ENCODE measurements at regions not wholly inside any gene's neighbourhood (a gene's known extent, or its start where the extent isn't known, plus 50 kb on each side); places are given as distances from the start of the nearest gene placed in this dataset.

DNA sequence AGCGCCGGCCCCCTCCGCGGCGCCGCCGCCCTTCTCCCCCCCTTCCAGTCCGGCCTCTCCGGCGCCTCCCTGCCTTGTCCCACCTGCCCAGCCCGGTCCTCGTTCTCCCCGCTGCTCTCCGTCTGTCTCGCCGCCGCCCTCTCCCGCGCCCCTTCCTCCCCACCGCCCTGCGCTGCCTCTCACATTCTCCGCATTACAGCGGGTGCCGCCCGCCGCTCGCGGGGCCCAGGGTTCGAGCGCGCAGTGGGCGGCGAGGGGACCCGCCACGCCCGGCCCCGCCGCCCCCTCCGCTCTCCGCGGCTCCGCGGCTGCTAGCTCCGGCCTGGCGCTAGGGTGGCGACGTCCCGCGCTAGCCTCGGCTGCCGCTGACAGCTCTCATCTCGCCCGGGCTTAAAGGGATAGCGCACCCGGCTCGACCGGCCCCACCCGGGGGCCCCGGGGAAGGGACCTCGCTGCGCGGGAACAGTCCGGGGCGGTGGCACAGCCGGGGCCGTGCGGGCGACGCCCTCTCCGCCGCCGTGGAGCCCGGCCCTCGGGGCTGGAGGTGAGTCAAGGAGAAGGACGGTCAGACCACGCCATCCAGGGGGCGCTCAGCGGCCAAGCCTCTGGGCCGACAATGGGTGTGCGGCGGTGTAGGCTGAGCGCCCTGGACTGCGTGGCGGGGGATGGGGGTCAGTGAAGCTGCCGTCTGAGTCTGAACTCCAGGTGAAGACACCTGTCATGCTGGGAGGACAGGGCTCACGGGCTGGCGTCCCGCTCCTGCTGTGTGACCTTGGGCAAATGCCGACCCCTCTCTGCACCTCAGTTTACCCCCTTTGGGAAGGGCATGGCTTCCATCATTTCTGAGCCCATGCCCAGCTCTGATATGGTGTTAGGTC lies 187.4 kb upstream of the LINGO1 start:
- Mint-ChIP-seq H3K27me3 (peaks cover 28% of the 10 kb centered on the region), H3K4me3 (no peak overlapping the region), H3K4me1 (no peaks in the 10 kb centered on the region), H3K36me3 (no peaks in the 10 kb centered on the region), H3K27ac (no peak overlapping the region), H3K9me3 (no peaks in the 10 kb centered on the region)

DNA sequence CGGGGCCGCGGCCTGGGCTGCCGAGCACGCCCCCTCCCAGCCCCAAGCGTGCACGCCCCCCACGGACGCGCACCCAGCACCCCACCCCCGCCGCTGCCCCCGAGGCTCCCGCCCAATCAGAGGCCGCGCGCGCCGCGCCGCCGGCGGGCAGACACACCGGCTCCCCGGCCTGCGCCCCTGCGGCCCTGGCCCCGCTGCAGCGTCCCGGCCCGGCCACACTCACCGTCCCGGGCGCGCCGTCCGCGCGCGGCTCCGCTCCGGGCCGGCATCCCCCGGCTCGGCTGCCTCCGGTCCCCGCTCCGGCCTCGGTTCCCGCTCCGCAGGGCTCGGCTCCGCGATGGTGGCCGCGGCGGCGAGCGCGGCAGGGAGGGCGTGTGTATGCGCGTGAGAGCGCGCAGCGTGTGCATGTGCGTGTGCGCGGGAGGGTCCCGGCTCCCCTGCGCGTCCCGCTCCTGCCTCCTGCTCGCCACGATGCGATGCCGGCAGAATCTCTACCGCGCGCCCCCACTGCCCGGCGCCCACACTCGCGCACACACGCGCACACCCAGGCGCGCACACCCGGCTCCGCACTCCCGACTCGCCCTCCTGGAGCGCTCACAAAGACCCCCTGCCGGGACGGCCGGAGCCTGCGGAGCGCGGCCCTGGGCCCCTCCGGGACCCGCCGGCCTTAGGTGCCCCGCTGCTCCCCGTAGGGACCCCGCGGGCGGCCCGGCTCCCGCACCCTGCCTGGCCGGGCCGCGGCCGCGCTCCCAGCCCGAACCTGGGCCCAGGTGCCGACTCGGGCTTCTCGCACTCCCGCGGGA lies 186.5 kb upstream of the LINGO1 start:
- H3K4me3 Mint-ChIP-seq = no peak overlapping the region
- no peak overlapping the region for H3K27ac Mint-ChIP-seq
- no peaks in the 10 kb centered on the region for H3K9me3 Mint-ChIP-seq
- no peaks in the 10 kb centered on the region for H3K4me1 Mint-ChIP-seq
- H3K27me3 Mint-ChIP-seq = peaks cover 27% of the 10 kb centered on the region
- no peaks in the 10 kb centered on the region for H3K36me3 Mint-ChIP-seq

DNA sequence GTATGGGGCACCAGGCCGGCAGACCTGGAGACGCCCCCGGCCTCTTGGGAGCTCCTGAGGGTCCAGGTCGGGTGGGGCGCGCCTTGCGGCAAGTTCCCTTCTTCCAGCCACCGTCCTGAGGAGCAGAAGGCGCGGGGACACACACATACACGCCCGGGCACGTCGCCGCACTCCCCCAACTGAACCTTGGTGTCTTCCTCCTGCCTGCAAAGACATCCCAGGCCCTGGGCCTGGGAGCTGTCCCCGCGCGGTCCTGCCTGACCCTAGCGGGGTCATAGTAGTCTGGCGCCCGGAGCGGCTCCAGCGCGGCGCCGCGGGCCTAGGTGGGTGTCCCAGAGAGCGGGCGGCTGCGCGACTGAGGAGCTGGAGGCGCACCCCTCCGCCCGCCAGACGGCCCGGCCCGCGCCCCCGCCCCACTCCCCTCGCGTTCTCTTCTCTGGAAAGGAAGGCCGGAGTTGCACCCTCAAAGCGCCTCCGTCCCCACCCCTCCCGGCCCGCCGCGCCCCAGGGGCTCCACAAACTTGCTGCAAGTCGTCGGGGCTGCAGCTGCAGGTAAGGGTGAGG lies 185.9 kb upstream of the LINGO1 start:
- Mint-ChIP-seq H3K27me3 (peaks cover 27% of the 10 kb centered on the region), H3K9me3 (no peaks in the 10 kb centered on the region), H3K27ac (no peak overlapping the region), H3K36me3 (no peaks in the 10 kb centered on the region), H3K4me1 (no peaks in the 10 kb centered on the region), H3K4me3 (no peak overlapping the region)

DNA sequence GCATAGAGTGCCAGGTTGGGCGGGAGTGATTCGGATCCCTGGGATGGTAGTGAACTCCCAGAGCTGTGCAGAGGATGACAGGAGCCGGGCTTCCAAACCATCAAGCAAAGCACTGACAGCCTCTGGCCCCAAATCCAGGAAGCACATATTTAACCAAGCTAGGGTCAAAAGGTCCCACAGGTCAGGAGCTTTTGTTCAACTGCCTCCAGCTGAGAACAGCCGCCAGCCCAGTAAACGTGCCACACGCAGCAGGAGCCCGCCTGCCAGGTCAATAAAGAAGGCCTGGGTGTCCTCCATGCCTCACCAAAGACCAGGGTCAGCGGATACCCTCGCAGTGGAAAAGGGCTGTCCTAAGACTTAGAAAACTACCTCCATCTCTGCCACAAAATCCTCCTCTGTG lies 184.7 kb upstream of the LINGO1 start:
- H3K27me3 Mint-ChIP-seq = peaks cover 27% of the 10 kb centered on the region
- H3K36me3 Mint-ChIP-seq = no peaks in the 10 kb centered on the region
- no peak overlapping the region for H3K4me3 Mint-ChIP-seq
- no peaks in the 10 kb centered on the region for H3K9me3 Mint-ChIP-seq
- no peaks in the 10 kb centered on the region for H3K4me1 Mint-ChIP-seq
- H3K27ac Mint-ChIP-seq = no peak overlapping the region

DNA sequence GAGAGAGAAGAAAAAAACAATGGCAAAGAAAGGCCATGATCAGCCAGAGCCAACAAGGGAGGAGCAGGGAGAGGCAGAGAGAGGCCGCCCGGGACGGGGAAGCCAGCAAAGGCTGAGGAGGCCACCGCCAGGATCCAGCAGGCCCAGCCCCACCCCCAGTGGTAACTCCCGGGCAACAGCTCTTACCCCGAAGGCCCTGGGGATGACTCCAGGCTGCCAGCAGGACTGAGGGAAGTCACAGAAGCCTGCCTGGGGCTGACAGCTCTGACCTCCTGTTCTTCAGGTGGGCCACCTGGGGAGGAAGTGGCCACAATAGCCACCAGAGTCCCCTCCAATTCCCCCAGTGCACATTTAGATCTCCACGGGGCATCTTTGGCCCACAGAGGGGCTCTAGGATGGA lies 184.3 kb upstream of the LINGO1 start:
- no peak overlapping the region for H3K4me3 Mint-ChIP-seq
- H3K9me3 Mint-ChIP-seq = no peaks in the 10 kb centered on the region
- peaks cover 23% of the 10 kb centered on the region for H3K27me3 Mint-ChIP-seq
- H3K36me3 Mint-ChIP-seq = no peaks in the 10 kb centered on the region
- no peak overlapping the region for H3K27ac Mint-ChIP-seq
- no peaks in the 10 kb centered on the region for H3K4me1 Mint-ChIP-seq

DNA sequence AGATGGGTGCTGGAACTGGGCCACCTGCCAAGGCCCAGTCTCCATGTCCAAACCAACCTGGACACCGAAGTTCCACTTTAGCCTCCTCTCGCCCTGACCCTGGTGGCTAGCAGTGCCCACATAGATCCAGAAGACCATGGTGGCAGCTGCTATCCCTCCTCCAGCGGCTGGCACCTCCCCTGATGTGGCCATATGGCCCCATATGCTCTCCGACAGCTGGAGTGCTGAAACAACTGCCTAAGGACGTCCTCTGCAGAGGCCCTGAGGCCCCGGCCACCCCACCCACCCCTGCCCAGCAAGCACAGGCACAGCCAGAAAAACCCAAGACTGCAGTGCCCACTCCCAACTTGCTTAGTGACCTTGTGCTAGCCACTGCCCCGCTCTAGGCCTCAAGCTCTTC lies 182.3 kb upstream of the LINGO1 start:
- Mint-ChIP-seq H3K27me3 (peaks cover 10% of the 10 kb centered on the region), H3K4me1 (no peaks in the 10 kb centered on the region), H3K9me3 (no peaks in the 10 kb centered on the region), H3K27ac (no peak overlapping the region), H3K4me3 (no peak overlapping the region), H3K36me3 (no peaks in the 10 kb centered on the region)

DNA sequence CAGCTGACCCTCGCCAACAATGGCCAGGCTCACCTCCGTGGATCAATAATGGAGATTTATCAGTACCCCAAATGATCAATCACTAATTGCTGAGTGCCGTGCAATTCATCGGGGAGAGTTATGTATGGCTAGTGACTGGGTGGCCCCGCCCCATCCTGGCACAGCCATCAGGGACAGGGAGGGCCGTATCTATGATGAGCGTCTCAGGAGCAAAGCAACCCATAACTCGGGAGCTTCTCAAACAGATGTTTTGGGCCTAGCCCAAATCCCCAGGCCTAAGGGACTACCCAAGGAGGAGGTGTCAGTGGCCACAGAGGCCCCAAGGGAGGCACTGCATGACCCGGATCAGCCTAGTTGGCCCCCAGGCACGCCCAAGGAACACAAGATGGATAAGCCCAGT lies 180.0 kb upstream of the LINGO1 start:
- Mint-ChIP-seq H3K27me3 (peaks cover 6% of the 10 kb centered on the region), H3K4me3 (no peak overlapping the region), H3K9me3 (no peaks in the 10 kb centered on the region), H3K27ac (no peak overlapping the region), H3K36me3 (no peaks in the 10 kb centered on the region), H3K4me1 (no peaks in the 10 kb centered on the region)

DNA sequence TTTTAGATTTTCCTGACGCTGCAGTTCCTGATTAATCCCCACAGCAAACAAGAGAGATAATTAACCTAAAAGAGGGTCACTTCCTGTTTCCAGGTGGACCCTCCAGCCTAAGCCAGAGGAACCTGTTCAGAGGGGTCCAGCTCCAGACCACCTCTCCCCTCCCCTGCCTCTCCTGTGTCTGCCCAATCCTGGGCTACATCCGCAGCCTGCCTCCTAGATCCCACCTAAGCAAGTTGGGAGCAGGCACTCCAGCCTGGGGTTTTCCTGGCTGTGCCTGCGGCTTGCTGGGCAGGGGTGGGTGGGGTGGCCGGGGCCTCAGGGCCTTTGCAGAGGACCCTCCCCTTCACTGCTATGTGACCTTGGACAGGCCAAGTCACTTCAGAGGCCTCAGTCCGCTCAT lies 178.6 kb upstream of the LINGO1 start:
- H3K4me1 Mint-ChIP-seq = no peaks in the 10 kb centered on the region
- no peaks in the 10 kb centered on the region for H3K36me3 Mint-ChIP-seq
- no peak overlapping the region for H3K27ac Mint-ChIP-seq
- H3K4me3 Mint-ChIP-seq = no peak overlapping the region
- H3K27me3 Mint-ChIP-seq = peaks cover 2% of the 10 kb centered on the region
- H3K9me3 Mint-ChIP-seq = no peaks in the 10 kb centered on the region

DNA sequence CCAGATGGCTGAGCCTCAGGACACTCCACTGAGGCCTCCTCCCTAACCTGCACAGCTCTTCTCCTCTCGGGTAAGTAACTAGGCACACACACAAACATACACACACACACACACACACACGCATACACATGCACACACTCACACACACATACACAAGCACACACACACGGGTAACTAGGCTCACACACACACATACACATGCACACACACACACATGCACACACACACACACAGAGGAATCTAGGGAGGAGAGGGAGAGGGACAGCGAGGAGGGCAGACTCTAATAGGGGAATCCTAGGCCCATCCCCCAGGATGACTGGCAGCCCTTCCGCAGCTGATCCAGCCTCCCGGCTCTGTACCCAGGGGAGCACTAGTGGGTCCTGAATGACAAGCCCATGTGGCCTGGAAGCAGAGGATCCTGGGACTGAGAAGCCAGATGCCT lies 177.4 kb upstream of the LINGO1 start:
- no peaks in the 10 kb centered on the region for H3K9me3 Mint-ChIP-seq
- no peak overlapping the region for H3K4me3 Mint-ChIP-seq

DNA sequence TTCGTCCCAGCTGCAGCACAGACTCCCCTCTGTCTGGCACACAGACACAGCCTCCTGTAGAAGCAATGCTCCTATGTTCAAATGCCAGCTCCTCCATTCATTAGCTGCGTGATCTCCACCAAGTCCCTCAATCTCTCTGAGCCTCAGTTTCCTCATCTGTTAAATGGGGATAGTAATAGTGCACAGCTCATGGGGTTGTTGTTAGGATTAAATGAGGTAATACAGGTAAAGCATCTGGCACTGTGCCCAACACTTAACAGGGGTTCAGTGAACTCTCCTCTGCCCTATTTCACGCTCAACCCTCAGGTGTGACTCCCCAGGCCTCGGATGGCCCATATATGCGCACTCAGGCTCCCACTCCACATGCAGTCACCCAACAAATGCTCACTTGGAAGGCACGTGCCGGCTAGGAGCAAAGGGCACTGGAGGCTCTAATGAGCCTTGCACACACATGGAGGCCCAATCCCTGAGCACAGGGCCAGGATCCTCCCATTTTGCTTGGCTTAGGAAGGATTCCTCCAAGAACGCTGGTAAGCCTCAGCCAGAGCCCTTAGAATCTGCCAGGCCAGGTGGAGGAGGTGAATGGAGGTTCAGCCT lies 176.0 kb upstream of the LINGO1 start:
- Mint-ChIP-seq H3K27me3 (no peaks in the 10 kb centered on the region), H3K9me3 (no peaks in the 10 kb centered on the region), H3K4me3 (no peak overlapping the region), H3K4me1 (no peaks in the 10 kb centered on the region), H3K36me3 (no peaks in the 10 kb centered on the region), H3K27ac (no peak overlapping the region)

More for the DNA sequence above, 177.4 kb upstream of the LINGO1 start:
- Mint-ChIP-seq H3K36me3 (no peaks in the 10 kb centered on the region), H3K27me3 (no peaks in the 10 kb centered on the region), H3K4me1 (no peaks in the 10 kb centered on the region), H3K27ac (no peak overlapping the region)

DNA sequence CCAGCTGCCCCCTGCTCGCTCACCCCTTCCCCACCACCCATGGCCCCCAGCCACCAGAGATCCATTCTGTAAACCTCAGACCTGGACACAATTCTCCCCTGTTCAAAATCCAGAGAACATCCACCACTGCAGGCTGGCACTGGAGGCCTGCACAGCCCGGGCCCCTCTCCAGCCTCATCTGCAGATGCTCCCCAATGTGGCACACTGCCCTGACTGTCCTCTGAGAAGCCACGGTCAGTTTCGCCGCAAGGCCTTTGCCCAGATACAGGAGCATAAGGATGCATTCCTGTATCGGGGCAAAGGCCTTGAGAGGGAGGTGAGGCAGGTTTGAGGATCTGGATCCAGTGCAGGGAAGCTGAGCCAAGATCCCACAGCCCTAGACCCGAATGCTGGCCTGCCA lies 175.4 kb upstream of the LINGO1 start:
- H3K36me3 Mint-ChIP-seq = no peaks in the 10 kb centered on the region
- no peaks in the 10 kb centered on the region for H3K9me3 Mint-ChIP-seq
- H3K4me3 Mint-ChIP-seq = no peak overlapping the region
- no peaks in the 10 kb centered on the region for H3K4me1 Mint-ChIP-seq
- no peak overlapping the region for H3K27ac Mint-ChIP-seq
- no peaks in the 10 kb centered on the region for H3K27me3 Mint-ChIP-seq

DNA sequence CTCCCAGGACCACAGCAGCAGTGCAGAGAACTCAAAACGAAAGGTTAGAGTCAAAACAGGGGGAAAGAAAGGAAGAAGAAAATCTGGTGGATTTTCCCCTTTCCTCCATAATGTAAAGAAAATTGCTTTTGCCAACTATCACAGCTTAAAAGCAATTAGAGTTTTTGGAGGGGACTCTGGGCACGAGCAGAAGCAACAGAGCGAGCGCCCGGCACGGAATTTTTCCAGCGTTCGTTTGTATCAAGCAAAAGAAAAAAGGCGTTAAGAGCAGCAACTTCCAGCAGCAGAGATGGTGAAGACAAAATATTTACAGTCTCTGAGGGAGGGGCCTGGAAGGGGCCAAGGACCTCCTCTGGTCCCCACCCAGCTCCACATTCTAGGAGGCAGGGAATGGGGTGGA lies 174.9 kb upstream of the LINGO1 start:
- Mint-ChIP-seq H3K9me3 (no peaks in the 10 kb centered on the region), H3K4me1 (no peaks in the 10 kb centered on the region), H3K4me3 (no peak overlapping the region), H3K27ac (no peak overlapping the region), H3K36me3 (no peaks in the 10 kb centered on the region), H3K27me3 (no peaks in the 10 kb centered on the region)

DNA sequence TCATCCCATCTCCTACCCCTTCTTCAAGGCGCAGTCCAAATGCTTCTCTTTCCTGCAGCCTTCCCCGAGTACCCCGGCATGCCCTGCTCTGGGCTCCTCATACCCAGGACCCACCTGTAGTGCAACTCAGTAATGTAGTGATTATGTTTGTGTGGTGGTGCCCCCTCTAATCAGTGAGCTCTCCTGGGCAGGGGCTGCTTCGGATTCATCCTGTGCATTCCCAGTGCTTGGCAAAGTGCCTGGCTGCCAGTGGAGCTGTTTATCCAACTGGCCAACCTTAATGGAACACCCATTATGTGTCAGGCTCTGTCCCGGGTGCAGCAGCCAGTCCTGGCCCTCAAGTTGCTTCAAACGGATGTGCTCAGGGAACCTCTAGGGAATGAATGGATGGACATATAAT lies 174.4 kb upstream of the LINGO1 start:
- Mint-ChIP-seq H3K36me3 (no peaks in the 10 kb centered on the region), H3K4me1 (no peaks in the 10 kb centered on the region), H3K27ac (no peak overlapping the region), H3K4me3 (no peak overlapping the region), H3K27me3 (no peaks in the 10 kb centered on the region), H3K9me3 (no peaks in the 10 kb centered on the region)

DNA sequence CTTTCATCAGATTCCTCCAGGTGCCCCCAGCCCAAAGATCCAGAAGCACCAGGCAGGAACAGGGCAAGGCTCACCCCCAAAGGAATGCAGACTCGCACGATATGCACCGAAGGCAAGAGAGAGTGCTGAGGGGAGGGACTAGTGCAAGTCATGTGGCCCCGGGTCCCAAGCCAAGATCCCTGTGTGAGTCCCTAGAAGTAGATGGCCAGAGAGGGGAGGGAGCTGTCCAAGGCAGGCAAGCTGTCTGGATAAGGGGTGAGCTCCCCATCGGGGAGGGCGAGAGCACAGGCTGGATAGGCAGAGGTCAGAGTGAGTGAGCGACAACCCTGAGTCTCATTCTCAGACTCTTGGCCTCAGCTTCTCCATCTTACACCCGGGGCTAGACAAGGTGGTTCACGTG lies 171.5 kb upstream of the LINGO1 start:
- no peaks in the 10 kb centered on the region for H3K36me3 Mint-ChIP-seq

DNA sequence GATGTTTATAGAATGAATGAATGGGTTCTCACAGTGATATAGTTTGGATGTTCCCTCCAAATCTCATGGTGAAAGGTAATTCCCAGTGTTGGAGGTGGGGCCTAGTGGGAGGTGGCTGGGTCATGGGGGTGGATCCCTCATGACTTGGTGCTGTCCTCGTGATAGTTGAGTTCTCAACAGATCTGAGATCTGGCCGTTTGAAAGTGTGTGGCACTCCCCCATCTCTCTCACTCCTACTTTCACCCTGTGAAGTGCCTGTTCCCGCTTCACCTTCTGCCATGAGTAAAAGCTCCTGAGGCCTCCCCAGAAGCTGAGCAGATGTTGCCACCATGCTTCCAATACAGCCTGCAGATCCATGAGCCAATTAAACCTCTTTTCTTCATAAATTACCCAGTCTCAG lies 170.8 kb upstream of the LINGO1 start:
- Mint-ChIP-seq H3K27me3 (no peaks in the 10 kb centered on the region), H3K9me3 (no peaks in the 10 kb centered on the region), H3K27ac (no peak overlapping the region), H3K4me1 (no peaks in the 10 kb centered on the region), H3K4me3 (no peak overlapping the region), H3K36me3 (no peaks in the 10 kb centered on the region)

More for the DNA sequence above, 171.5 kb upstream of the LINGO1 start:
- Mint-ChIP-seq H3K4me1 (no peaks in the 10 kb centered on the region), H3K27me3 (no peaks in the 10 kb centered on the region), H3K9me3 (no peaks in the 10 kb centered on the region), H3K4me3 (no peak overlapping the region), H3K27ac (no peak overlapping the region)

DNA sequence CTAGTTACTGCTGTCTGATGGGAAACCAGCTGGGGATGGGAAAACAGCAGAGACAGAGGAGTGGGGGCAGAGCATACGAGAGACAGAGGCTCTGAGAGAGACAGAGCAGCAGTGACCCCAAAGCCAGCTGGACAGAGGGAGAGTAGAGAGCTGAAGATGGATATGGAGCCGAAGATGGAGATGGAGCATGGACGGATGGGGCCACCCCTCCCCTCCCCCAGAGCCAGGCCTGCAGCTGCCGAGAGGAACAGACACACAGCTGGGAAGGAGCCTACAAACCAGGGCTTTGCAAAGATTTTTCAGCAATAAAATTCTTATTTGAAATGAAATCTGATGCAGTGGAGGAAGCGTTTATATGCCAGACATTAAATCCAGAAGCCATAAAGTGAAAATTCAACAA lies 167.6 kb upstream of the LINGO1 start:
- Mint-ChIP-seq H3K27ac (no peak overlapping the region), H3K9me3 (no peaks in the 10 kb centered on the region), H3K36me3 (no peaks in the 10 kb centered on the region), H3K27me3 (peaks cover 1% of the 10 kb centered on the region), H3K4me1 (peaks cover 5% of the 10 kb centered on the region), H3K4me3 (no peak overlapping the region)
